K562 (cell line): ENCODE measurements at regions not wholly inside any gene's neighbourhood (a gene's known extent, or its start where the extent isn't known, plus 50 kb on each side); places are given as distances from the start of the nearest gene placed in this dataset.

Experiments used
- ATAC-seq: fragments of 200-7000 bp; cut with Tn5 transposase; 3 replicates; pipeline ENCODE4 v1.9.1; 2020; ENCODE audit warnings: moderate library complexity
- BruUV-seq: library from RNA; stranded (reverse); fragments of 400-500 nt; replicated peaks from 2 replicates; lab custom pipeline; 2021; lab: Mats Ljungman, UMichigan
- CTCF ChIA-PET: fragments of 300-600 bp; formaldehyde crosslinking; extraction: SDS; loops from one replicate; lab custom pipeline; 2021; ENCODE audit warnings: low intra/inter-chr PET ratio; lab: Yijun Ruan, JAX
- POLR2A ChIA-PET: fragments of 300-600, 350-650 bp; sonication (Branson Sonifier 250); formaldehyde crosslinking; extraction: SDS; loops from one replicate; lab custom pipeline; 2021; ENCODE audit warnings: antibody characterized with exemption, inconsistent platforms; lab: Yijun Ruan, JAX
- DNase-seq, 4 experiments: peaks; one replicate each; pipeline versions ENCODE4 v3.0.0 to v3.0.0-alpha.2; 2011 to 2018; ENCODE audit warnings: low spot score in 3 of 4, mixed read lengths in 3 of 4; ENCODE audit errors: extremely low read depth in 1 of 4
- FAIRE-seq: peaks from 2 replicates; lab custom pipeline; 2011; peaks lifted over from hg19 to GRCh38; lab: Jason Lieb, UNC
- H2AFZ ChIP-seq: 2 replicates; pipeline ENCODE4 v1.6.0; 2011; ENCODE audit warnings: low read depth, low read length, control low read depth, inconsistent platforms
- H3K27ac ChIP-seq: fragments of 200-600 bp; 3 replicates; pipeline ENCODE4 v1.8.0; 2011; ENCODE audit warnings: low read depth, mild to moderate bottlenecking, control low read depth, inconsistent platforms, low read length, moderate library complexity, mixed read lengths; ENCODE audit errors: extremely low read depth
- H3K27me3 ChIP-seq, 2 experiments: fragments of 300-600 bp in 1 of 2; 2 replicates in 1 of 2; 3 replicates in 1 of 2; pipeline versions ENCODE4 v1.6.0 to v1.8.0; 2011; ENCODE audit warnings: inconsistent platforms in 2 of 2, low read length in 2 of 2, mild to moderate bottlenecking in 1 of 2, mixed read lengths in 1 of 2, moderate library complexity in 1 of 2; ENCODE audit not compliant: control insufficient read depth in 2 of 2, insufficient read depth in 2 of 2
- H3K36me3 ChIP-seq: fragments of 300-600 bp; 3 replicates; pipeline ENCODE4 v1.8.0; 2011; ENCODE audit warnings: mild to moderate bottlenecking, low read length, inconsistent platforms; ENCODE audit not compliant: control insufficient read depth, insufficient read depth
- H3K4me1 ChIP-seq, 2 experiments: fragments of 200-600 bp in 1 of 2; replicated peaks in 1 of 2; 2 replicates in 1 of 2; 3 replicates in 1 of 2; pipeline versions ENCODE4 v1.5.1 to v1.8.0; 2011; ENCODE audit warnings: inconsistent platforms in 2 of 2, low read length in 2 of 2, mild to moderate bottlenecking in 1 of 2, mixed read lengths in 1 of 2, moderate library complexity in 1 of 2; ENCODE audit not compliant: control insufficient read depth in 2 of 2, insufficient read depth in 2 of 2
- H3K4me2 ChIP-seq: 2 replicates; pipeline ENCODE4 v1.6.1; 2011; ENCODE audit warnings: low read length, control low read depth, inconsistent platforms, mixed read lengths; ENCODE audit not compliant: insufficient read depth
- H3K4me3 ChIP-seq: fragments of 200-600 bp; sonication (generic), shearing (Covaris generic); 2 replicates; pipeline ENCODE4 v1.5.1; 2016; ENCODE audit warnings: control low read depth, inconsistent platforms
- H3K79me2 ChIP-seq: fragments of 200-600 bp; 3 replicates; pipeline ENCODE4 v1.8.0; 2011; ENCODE audit warnings: low read length, inconsistent platforms; ENCODE audit not compliant: control insufficient read depth, insufficient read depth
- H3K9ac ChIP-seq, 2 experiments: 2 replicates each; pipeline versions ENCODE4 v1.6.0 to v1.6.1; 2011; ENCODE audit warnings: low read depth in 2 of 2, low read length in 2 of 2, control low read depth in 1 of 2, inconsistent platforms in 1 of 2, mild to moderate bottlenecking in 1 of 2, mixed read lengths in 1 of 2; ENCODE audit not compliant: insufficient read depth in 1 of 2
- H3K9me1 ChIP-seq: one replicate; pipeline ENCODE4 v1.6.0; 2011; ENCODE audit warnings: inconsistent platforms, mild to moderate bottlenecking, low read length, moderate library complexity; ENCODE audit not compliant: control insufficient read depth, insufficient read depth
- H3K9me3 ChIP-seq: replicated peaks from 2 replicates; pipeline ENCODE4 v1.5.1; 2011; ENCODE audit warnings: low read depth, low read length, inconsistent platforms; ENCODE audit not compliant: control insufficient read depth, insufficient read depth
- H4K20me1 ChIP-seq: replicated peaks from 2 replicates; pipeline ENCODE4 v1.6.1; 2011; ENCODE audit warnings: low read length, inconsistent platforms, mixed read lengths; ENCODE audit not compliant: control insufficient read depth, insufficient read depth
- BRD9 ChIP-seq: fragments of 450-650 bp; IDR thresholded peaks from 2 replicates; pipeline ENCODE4 v1.6.1; 2018; ENCODE audit warnings: low read depth; ENCODE audit not compliant: partially characterized antibody
- WGBS: fragments of 100-300 bp; shearing (Covaris generic); methylation state at CpG from one replicate; pipeline ENCODE4 v1.1.6; 2016; ENCODE audit warnings: low coverage, mixed read lengths; ENCODE audit not compliant: insufficient coverage; ENCODE audit errors: missing lambda C conversion rate; 5-methylcytosine and 5-hydroxymethylcytosine counted together
- in situ Hi-C: fragments of 300-500 bp; cut with MboI; formaldehyde crosslinking; loops from 4 replicates; pipeline ENCODE4 v1.15.0; 2018; ENCODE audit warnings: inconsistent platforms, mixed read lengths
- intact Hi-C: fragments of 100-400 bp; cut with micrococcal nuclease; formaldehyde crosslinking; loops from 2 replicates; pipeline ENCODE4 v1.14.2; 2022
- TF ChIP-seq, protein P1 (sequence below), 3 experiments: IDR thresholded peaks in 2 of 3; conservative IDR thresholded peaks in 1 of 3; 2 replicates each; pipeline ENCODE4 v1.5.1; 2011 to 2012; ENCODE audit warnings: low read length in 3 of 3, mild to moderate bottlenecking in 3 of 3, control low read depth in 2 of 3, improper control_type of control experiment in 1 of 3, inconsistent platforms in 1 of 3, low read depth in 1 of 3, mixed read lengths in 1 of 3, moderate library complexity in 1 of 3; ENCODE audit not compliant: insufficient read depth in 2 of 3

DNA sequence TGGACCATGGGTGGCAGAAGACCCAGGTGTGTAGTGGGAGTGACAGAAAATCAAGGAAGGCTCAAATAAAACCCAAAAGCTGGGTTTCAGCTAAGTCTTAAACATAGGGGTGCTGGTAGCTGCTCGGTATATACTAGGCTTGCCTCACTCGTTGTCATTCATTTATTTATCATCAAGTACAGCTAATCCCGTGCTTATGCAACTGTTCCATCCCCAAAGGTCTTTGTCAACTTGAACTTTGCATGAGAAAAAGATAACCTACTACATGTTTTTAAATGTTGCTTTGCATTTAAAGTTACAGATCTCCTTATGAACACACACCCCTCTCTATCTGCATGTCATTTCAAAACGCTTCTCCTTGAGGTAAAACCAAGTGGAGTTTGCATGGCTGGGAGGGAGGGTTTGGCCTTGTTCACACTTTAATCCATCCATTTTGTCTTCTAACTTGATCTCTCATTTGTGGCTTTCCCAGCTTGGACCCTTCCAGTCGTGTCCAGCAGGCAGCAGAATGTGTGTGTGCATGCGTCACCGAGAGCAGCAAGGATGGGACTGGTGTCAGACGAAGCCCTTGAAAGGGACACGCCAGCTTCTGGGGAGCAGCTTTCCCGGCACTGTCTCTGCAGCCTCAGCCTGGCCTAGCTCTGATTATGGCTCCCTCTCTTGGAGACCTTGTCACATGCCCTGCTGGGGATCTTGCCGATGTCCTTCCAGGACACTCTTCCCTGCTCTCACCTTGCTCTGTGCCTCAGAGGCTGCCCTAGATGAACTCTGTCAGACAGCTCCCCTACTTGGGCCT is 133.5 kb downstream of the GADD45G start:
- FAIRE-seq (no peak), DNase-seq (peak in 2 of 4 experiments; percentile 3 to 5), ATAC-seq (no peak)
- Histone ChIP-seq H3K9ac (no peak overlapping the region), H3K79me2 (no peaks in the 10 kb centered on the region), H3K27ac (no peak overlapping the region), H3K4me3 (no peak overlapping the region), H2AFZ (no peak overlapping the region), H3K4me1 (no peaks in the 10 kb centered on the region), H3K4me2 (no peak overlapping the region), H4K20me1 (no peaks in the 10 kb centered on the region), H3K9me3 (no peaks in the 10 kb centered on the region), H3K9me1 (no peaks in the 10 kb centered on the region), H3K36me3 (no peaks in the 10 kb centered on the region), H3K27me3 (peaks cover 0 to under 1% of the 10 kb centered on the region in 2 experiments; a peak in 1 of 5 replicates)
- in situ Hi-C loops: no loop called here
- POLR2A ChIA-PET: no interaction called here
- TF ChIP-seq, protein P1, sequence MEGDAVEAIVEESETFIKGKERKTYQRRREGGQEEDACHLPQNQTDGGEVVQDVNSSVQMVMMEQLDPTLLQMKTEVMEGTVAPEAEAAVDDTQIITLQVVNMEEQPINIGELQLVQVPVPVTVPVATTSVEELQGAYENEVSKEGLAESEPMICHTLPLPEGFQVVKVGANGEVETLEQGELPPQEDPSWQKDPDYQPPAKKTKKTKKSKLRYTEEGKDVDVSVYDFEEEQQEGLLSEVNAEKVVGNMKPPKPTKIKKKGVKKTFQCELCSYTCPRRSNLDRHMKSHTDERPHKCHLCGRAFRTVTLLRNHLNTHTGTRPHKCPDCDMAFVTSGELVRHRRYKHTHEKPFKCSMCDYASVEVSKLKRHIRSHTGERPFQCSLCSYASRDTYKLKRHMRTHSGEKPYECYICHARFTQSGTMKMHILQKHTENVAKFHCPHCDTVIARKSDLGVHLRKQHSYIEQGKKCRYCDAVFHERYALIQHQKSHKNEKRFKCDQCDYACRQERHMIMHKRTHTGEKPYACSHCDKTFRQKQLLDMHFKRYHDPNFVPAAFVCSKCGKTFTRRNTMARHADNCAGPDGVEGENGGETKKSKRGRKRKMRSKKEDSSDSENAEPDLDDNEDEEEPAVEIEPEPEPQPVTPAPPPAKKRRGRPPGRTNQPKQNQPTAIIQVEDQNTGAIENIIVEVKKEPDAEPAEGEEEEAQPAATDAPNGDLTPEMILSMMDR (IDR thresholded peaks at IDR 0.05 in 2 of 3, conservative IDR thresholded peaks at IDR 0.05 in 1 of 3; ENCODE audit: insufficient read depth in 2 of 3, low read depth in 1 of 3, low read length in 3 of 3): 0 out of 6 replicates have a peak, but pooled peaks of 2 of the 3 experiments have one; percentile 12 to 13
- TF ChIP-seq BRD9: no peak
- BruUV-seq: no TSS peak
- 2% methylated on average over 11 of the region's 11 CpGs for WGBS
- CTCF ChIA-PET: no interaction called here
- intact Hi-C loops: loop anchor here (10.0 kb wide), 1 partner anchor 134 kb away; the partner anchor contains the start of gene GADD45G
